Tibial nerve (tissue), 4 donors: ENCODE measurements at regions not wholly inside any gene's neighbourhood (a gene's known extent, or its start where the extent isn't known, plus 50 kb on each side); places are given as distances from the start of the nearest gene placed in this dataset.

Source experiments
- DNase-seq, 2 donors: peaks; one replicate each; pipeline ENCODE4 v3.0.0-alpha.2; 2019; ENCODE audit warnings: low spot score in 2 of 2
- H3K27ac ChIP-seq, 4 donors: fragments of 200-600 bp; sonication (generic) in 3 of 4; one replicate each; pipeline ENCODE4 v1.5.1; 2017 to 2019; ENCODE audit warnings: mild to moderate bottlenecking in 1 of 4
- H3K27me3 ChIP-seq, 2 donors: fragments of 200-600 bp; sonication (generic) in 1 of 2; one replicate each; pipeline versions ENCODE4 v1.5.1 to v1.6.0; 2017 to 2019
- H3K36me3 ChIP-seq, 3 donors: fragments of 200-600 bp; sonication (generic); one replicate each; pipeline ENCODE4 v1.5.1; 2018 to 2019
- H3K4me1 ChIP-seq, 4 donors: fragments of 200-600 bp; sonication (generic) in 3 of 4; one replicate each; pipeline ENCODE4 v1.5.1; 2017 to 2019
- H3K4me3 ChIP-seq, 4 donors: fragments of 200-600 bp; sonication (generic) in 3 of 4; one replicate each; pipeline ENCODE4 v1.5.1; 2017 to 2019; ENCODE audit warnings: mild to moderate bottlenecking in 1 of 4, moderate library complexity in 1 of 4
- H3K9me3 ChIP-seq, 4 donors: fragments of 200-600 bp; sonication (generic) in 3 of 4; one replicate each; pipeline ENCODE4 v1.5.1; 2017 to 2019
- CTCF ChIP-seq, 5 experiments: fragments of 200-600 bp in 3 of 5; fragments of 450-650 bp in 2 of 5; sonication (generic) in 3 of 5; IDR thresholded peaks; one replicate each; pipeline ENCODE4 v1.5.1; 2016 to 2019; ENCODE audit warnings: antibody characterized with exemption in 5 of 5, mild to moderate bottlenecking in 3 of 5, moderate library complexity in 2 of 5
- EP300 ChIP-seq, 2 donors: sonication (generic); formaldehyde crosslinking; IDR thresholded peaks; one replicate each; pipeline ENCODE4 v1.6.1; 2017; ENCODE audit warnings: antibody characterized with exemption in 2 of 2, mild to moderate bottlenecking in 1 of 2
- POLR2A ChIP-seq, 2 donors: fragments of 450-650 bp; IDR thresholded peaks; one replicate each; pipeline ENCODE4 v1.6.1; 2017; ENCODE audit warnings: antibody characterized with exemption in 2 of 2, mild to moderate bottlenecking in 2 of 2, moderate library complexity in 2 of 2
- WGBS, 2 donors: methylation state at CpG; one replicate each; pipeline ENCODE4 v1.1.5; 2018; 5-methylcytosine and 5-hydroxymethylcytosine counted together

- Histone ChIP-seq H3K4me3 (no peak overlapping the region), H3K27me3 (no peaks in the 10 kb centered on the region), H3K36me3 (no peaks in the 10 kb centered on the region), H3K9me3 (no peaks in the 10 kb centered on the region), H3K27ac (no peak overlapping the region), H3K4me1 (peaks cover 0 to 4% (median 0%) of the 10 kb centered on the region in 4 donors)
- TF ChIP-seq CTCF (IDR thresholded peaks at IDR 0.05) (no peak), EP300 (IDR thresholded peaks at IDR 0.05) (no peak), POLR2A (IDR thresholded peaks at IDR 0.05) (no peak)
- DNase-seq: no peak
- 36 to 37% methylated on average over 3 of the region's 3 CpGs for WGBS, 2 donors
Measured at GRCh38 chr6:99867026-99867425, 127.0 kb downstream of the MCHR2 start.

DNA sequence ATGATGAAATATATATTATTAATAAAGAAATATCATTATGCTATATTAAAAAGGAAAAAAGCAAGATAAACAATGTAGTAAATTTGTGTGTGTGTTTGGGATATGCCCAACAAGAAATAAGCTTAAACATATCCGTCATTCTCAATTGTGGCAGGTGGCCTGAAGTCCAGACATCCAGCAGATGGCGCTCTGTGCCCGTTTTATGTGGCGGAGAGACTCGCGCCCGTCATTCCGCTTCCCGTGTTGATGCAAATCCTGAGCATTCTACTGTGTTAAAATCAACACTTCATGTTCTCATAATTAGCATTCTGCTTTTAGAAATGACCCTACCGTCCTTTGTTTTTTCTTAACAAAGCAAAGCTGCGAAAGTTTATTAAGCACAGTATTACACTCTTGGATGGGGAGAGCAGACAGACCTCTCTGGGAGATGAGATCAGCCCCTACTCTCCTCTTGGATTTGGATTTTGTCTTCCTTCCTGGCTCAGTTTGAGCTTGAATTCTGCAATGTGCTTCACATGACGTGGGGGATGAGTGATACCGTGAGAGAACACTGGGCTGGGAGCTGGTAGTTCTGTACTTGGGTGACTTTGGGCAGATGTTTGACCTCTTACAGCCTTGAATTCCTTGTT is 125.8 kb downstream of the MCHR2 start:
- 11 to 16% methylated on average over 13 of the region's 13 CpGs for WGBS, 2 donors
- DNase-seq: peak; percentile 57 to 84
- Histone ChIP-seq H3K9me3 (no peaks in the 10 kb centered on the region), H3K27me3 (no peaks in the 10 kb centered on the region), H3K4me1 (peaks cover 0 to 4% (median 0%) of the 10 kb centered on the region in 4 donors), H3K36me3 (no peaks in the 10 kb centered on the region), H3K27ac (no peak overlapping the region), H3K4me3 (no peak overlapping the region)
- TF ChIP-seq CTCF (IDR thresholded peaks at IDR 0.05) (peak; percentile 39 to 75 (median 68)), POLR2A (IDR thresholded peaks at IDR 0.05) (no peak)
